Spleen (tissue), 11 donors: ENCODE measurements at regions not wholly inside any gene's neighbourhood (a gene's known extent, or its start where the extent isn't known, plus 50 kb on each side); places are given as distances from the start of the nearest gene placed in this dataset.

Experiments used
- DNase-seq: peaks from one replicate; pipeline ENCODE4 v3.0.0-alpha.2; 2020
- H3K27ac ChIP-seq, 8 donors: fragments of 200-600 bp; sonication (generic) in 7 of 8; 1 replicate in 4 of 8; 2 replicates in 4 of 8; pipeline versions ENCODE4 v1.5.0 to v1.8.0; 2016 to 2021; ENCODE audit warnings: inconsistent platforms in 4 of 8, mild to moderate bottlenecking in 4 of 8, moderate library complexity in 1 of 8
- H3K27me3 ChIP-seq, 7 donors: fragments of 200-600 bp; sonication (generic) in 6 of 7; replicated peaks in 1 of 7; 1 replicate in 4 of 7; 2 replicates in 3 of 7; pipeline versions ENCODE4 v1.5.0 to v1.8.0; 2016 to 2021; ENCODE audit warnings: inconsistent platforms in 3 of 7, mild to moderate bottlenecking in 1 of 7
- H3K36me3 ChIP-seq, 6 donors: fragments of 200-600 bp; sonication (generic) in 5 of 6; 1 replicate in 4 of 6; 2 replicates in 2 of 6; pipeline versions ENCODE4 v1.5.0 to v1.8.0; 2016 to 2021; ENCODE audit warnings: inconsistent platforms in 2 of 6
- H3K4me1 ChIP-seq, 6 donors: fragments of 200-600 bp; sonication (generic) in 5 of 6; 1 replicate in 3 of 6; 2 replicates in 3 of 6; pipeline versions ENCODE4 v1.5.0 to v1.8.0; 2016 to 2021; ENCODE audit warnings: inconsistent platforms in 3 of 6
- H3K4me3 ChIP-seq, 8 donors: fragments of 200-600 bp; sonication (generic) in 7 of 8; 1 replicate in 4 of 8; 2 replicates in 4 of 8; pipeline versions ENCODE4 v1.5.0 to v1.8.0; 2016 to 2021; ENCODE audit warnings: inconsistent platforms in 4 of 8, mild to moderate bottlenecking in 4 of 8, moderate library complexity in 2 of 8
- H3K9me3 ChIP-seq, 8 donors: fragments of 200-600 bp; sonication (generic) in 7 of 8; 1 replicate in 4 of 8; 2 replicates in 4 of 8; pipeline versions ENCODE4 v1.5.0 to v1.8.0; 2016 to 2021; ENCODE audit warnings: inconsistent platforms in 4 of 8
- CTCF ChIP-seq, 11 experiments: fragments of 200-600 bp in 7 of 11; fragments of 450-650 bp in 4 of 11; sonication (generic) in 4 of 11; IDR thresholded peaks in 8 of 11; conservative IDR thresholded peaks in 3 of 11; 1 replicate in 7 of 11; 2 replicates in 4 of 11; pipeline versions ENCODE4 v1.4.0 to v1.8.0; 2016 to 2021; ENCODE audit warnings: antibody characterized with exemption in 11 of 11, inconsistent platforms in 4 of 11, mild to moderate bottlenecking in 1 of 11
- POLR2A ChIP-seq, 3 donors: fragments of 450-650 bp; IDR thresholded peaks; one replicate each; pipeline ENCODE4 v1.5.1; 2017; ENCODE audit warnings: antibody characterized with exemption in 3 of 3, mild to moderate bottlenecking in 1 of 3
- POLR2AphosphoS5 ChIP-seq, 3 donors: sonication (generic); formaldehyde crosslinking; IDR thresholded peaks; one replicate each; pipeline ENCODE4 v1.5.1; 2017; ENCODE audit warnings: antibody characterized with exemption in 3 of 3
- WGBS, 5 donors: extraction: QIAGEN DNeasy Blood & Tissue Kit in 3 of 5; methylation state at CpG; one replicate each; pipeline versions ENCODE4 v1.1.5 to v1.1.7; 2013 to 2018; 5-methylcytosine and 5-hydroxymethylcytosine counted together
- intact Hi-C: fragments of 100-400 bp; cut with DNase I; formaldehyde crosslinking; loops from one replicate; pipeline ENCODE4 v1.15.0; 2023; ENCODE audit warnings: low total_unique reads
- donor health status: healthy with polysubstance abuse.
- donor health status: DM: no; HTN: no; CAD: no; lungs with moderate emphysema.
- donor health status: DM: no; HTN: no; CAD: no.
- donor health status: Bipolar disorder and iron deficiency.
- donor health status: healthy.
- donor health status: DM: no; HTN: no; CAD: no.
- donor health status: DM: yes; HTN: yes; CAD: no.

DNA sequence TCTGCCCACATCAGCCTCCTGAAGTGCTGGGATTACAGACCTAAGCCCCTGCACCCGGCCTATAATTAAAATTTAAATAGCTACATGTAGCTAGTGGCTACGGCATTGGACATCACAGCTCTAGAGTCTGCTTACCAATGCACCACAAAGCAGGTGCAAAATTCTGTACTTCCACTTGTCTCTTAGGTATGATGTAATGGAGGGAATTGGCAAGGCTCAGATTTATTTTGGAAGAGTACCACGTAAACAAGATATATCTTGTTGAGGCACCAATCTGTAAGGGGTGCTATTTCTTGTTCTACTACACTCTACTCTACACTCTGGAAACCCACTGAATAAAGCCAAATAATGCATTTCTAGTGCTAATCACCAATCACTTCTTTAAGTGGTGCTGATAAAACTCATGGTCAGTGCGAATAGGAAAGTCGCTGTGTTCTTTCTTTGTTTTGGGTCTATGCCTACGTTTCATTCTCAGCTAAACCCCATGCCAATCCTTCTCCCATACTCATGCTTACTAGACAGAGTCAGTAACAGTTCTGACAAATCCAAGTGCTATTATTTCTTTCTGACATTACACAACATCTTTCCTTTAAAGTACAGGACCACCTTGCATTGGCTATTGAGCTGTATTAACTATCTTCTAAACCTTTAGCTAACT is 92.3 kb downstream of the GC start:
- Histone ChIP-seq H3K27me3 (peaks cover 0 to 8% (median 0%) of the 10 kb centered on the region in 7 donors), H3K36me3 (no peaks in the 10 kb centered on the region), H3K4me1 (no peaks in the 10 kb centered on the region), H3K9me3 (no peaks in the 10 kb centered on the region), H3K4me3 (no peak overlapping the region), H3K27ac (no peak overlapping the region)
- 77 to 94% (median 86%) methylated on average over 6 of the region's 6 CpGs for WGBS, 5 donors
- DNase-seq: no peak
- intact Hi-C loops: no loop called here
- TF ChIP-seq POLR2AphosphoS5 (IDR thresholded peaks at IDR 0.05): no peak
- no peak for TF ChIP-seq POLR2A (IDR thresholded peaks at IDR 0.05)
- TF ChIP-seq CTCF (IDR thresholded peaks at IDR 0.05 in 8 of 11, conservative IDR thresholded peaks at IDR 0.05 in 3 of 11): no peak

DNA sequence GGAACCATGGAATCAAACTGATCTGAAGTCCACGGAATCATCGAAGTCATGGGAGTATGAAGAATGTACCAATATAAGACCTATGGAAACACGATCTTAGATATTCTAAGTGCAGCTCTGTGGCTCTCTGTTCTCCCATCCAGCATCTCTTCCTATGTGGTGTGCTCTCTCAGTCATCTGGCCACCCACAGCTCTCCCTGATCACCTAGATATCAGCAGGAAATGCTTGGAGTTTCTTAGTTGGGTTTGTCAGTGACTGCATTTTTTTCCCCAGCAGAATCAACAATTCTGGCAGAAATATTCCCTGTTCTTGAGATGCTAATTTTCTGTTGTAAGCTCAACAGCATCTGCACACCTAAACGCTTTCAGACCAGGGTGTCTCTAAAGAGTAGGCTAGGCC is 94.1 kb downstream of the GC start:
- no peak for DNase-seq
- Histone ChIP-seq H3K36me3 (no peaks in the 10 kb centered on the region), H3K4me3 (no peak overlapping the region), H3K27me3 (peaks cover 0 to 8% (median 0%) of the 10 kb centered on the region in 7 donors), H3K4me1 (no peaks in the 10 kb centered on the region), H3K27ac (no peak overlapping the region), H3K9me3 (no peaks in the 10 kb centered on the region)
- intact Hi-C loops: no loop called here
- TF ChIP-seq POLR2AphosphoS5 (IDR thresholded peaks at IDR 0.05): no peak
- no peak for TF ChIP-seq CTCF (IDR thresholded peaks at IDR 0.05 in 8 of 11, conservative IDR thresholded peaks at IDR 0.05 in 3 of 11)
- no peak for TF ChIP-seq POLR2A (IDR thresholded peaks at IDR 0.05)
- 84 to 96% (median 94%) methylated on average over 4 of the region's 4 CpGs for WGBS, 5 donors

GRCh38 chr4:71687056-71687455 is 96.8 kb downstream of the GC start:
- no peaks in the 10 kb centered on the region for H3K36me3 ChIP-seq
- intact Hi-C loops: no loop called here
- DNase-seq: no peak
- H3K4me1 ChIP-seq: no peaks in the 10 kb centered on the region
- peaks cover 0 to 8% (median 0%) of the 10 kb centered on the region in 7 donors for H3K27me3 ChIP-seq
- no peak for TF ChIP-seq CTCF (IDR thresholded peaks at IDR 0.05 in 8 of 11, conservative IDR thresholded peaks at IDR 0.05 in 3 of 11)
- no peak for TF ChIP-seq POLR2A (IDR thresholded peaks at IDR 0.05)
- no peak for TF ChIP-seq POLR2AphosphoS5 (IDR thresholded peaks at IDR 0.05)
- no peak overlapping the region for H3K27ac ChIP-seq
- H3K4me3 ChIP-seq: no peak overlapping the region
- no peaks in the 10 kb centered on the region for H3K9me3 ChIP-seq

DNA sequence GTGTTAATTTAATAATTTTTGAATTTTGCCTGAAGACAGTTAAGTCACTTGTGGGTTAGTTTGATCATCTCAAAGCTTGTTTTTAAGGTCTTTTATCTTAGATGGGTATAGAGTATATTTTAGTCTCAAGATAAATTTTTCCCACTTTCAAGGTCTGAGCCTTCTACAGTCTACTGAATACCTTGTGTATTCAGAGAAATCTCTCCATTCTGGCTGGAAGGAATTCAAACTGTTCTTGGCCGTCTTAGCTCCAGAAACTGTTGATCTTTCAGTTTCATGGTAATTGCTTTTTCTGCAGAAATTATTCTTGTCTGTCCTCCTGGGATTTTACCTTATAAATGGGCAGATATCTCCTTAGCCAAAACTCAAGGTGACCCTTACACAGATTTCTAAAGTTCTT is 97.9 kb downstream of the GC start:
- intact Hi-C loops: no loop called here
- DNase-seq: no peak
- Histone ChIP-seq H3K4me3 (no peak overlapping the region), H3K4me1 (no peaks in the 10 kb centered on the region), H3K27ac (no peak overlapping the region), H3K9me3 (no peaks in the 10 kb centered on the region), H3K36me3 (no peaks in the 10 kb centered on the region), H3K27me3 (peaks cover 0 to 8% (median 0%) of the 10 kb centered on the region in 7 donors)
- TF ChIP-seq POLR2A (IDR thresholded peaks at IDR 0.05): no peak
- no peak for TF ChIP-seq POLR2AphosphoS5 (IDR thresholded peaks at IDR 0.05)
- no peak for TF ChIP-seq CTCF (IDR thresholded peaks at IDR 0.05 in 8 of 11, conservative IDR thresholded peaks at IDR 0.05 in 3 of 11)
- WGBS, 5 donors: 71 to 93% (median 84%) methylated on average over 1 of the region's 1 CpG
